Thoracic aorta (tissue), 2 donors: ENCODE measurements at regions not wholly inside any gene's neighbourhood (a gene's known extent, or its start where the extent isn't known, plus 50 kb on each side); places are given as distances from the start of the nearest gene placed in this dataset.

Experiments used
- ATAC-seq: fragments of 150-250 bp; one replicate; pipeline ENCODE4 v1.8.0; 2017; ENCODE audit warnings: low read depth; ENCODE audit not compliant: insufficient number of reproducible peaks, low FRiP score
- DNase-seq: peaks from one replicate; pipeline ENCODE4 v3.0.0-alpha.2; 2020; ENCODE audit warnings: low spot score
- H3K27ac ChIP-seq, 2 donors: fragments of 200-600 bp; sonication (generic); 1 replicate in 1 of 2; 2 replicates in 1 of 2; pipeline ENCODE4 v1.5.1; 2016; ENCODE audit warnings: mild to moderate bottlenecking in 2 of 2, moderate library complexity in 2 of 2
- H3K27me3 ChIP-seq: fragments of 200-600 bp; sonication (generic); replicated peaks from 2 replicates; pipeline ENCODE4 v1.6.0; 2016; ENCODE audit warnings: mild to moderate bottlenecking; ENCODE audit not compliant: insufficient read depth
- H3K36me3 ChIP-seq: fragments of 200-600 bp; sonication (generic); one replicate; pipeline ENCODE4 v1.5.1; 2016
- H3K4me1 ChIP-seq, 2 donors: fragments of 200-600 bp; sonication (generic); 1 replicate in 1 of 2; 2 replicates in 1 of 2; pipeline versions ENCODE4 v1.5.1 to v1.6.0; 2016; ENCODE audit warnings: low read depth in 2 of 2, mild to moderate bottlenecking in 1 of 2; ENCODE audit not compliant: control insufficient read depth in 1 of 2
- H3K4me3 ChIP-seq: fragments of 200-600 bp; sonication (generic); 2 replicates; pipeline ENCODE4 v1.5.1; 2016; ENCODE audit warnings: mild to moderate bottlenecking
- H3K9me3 ChIP-seq: fragments of 200-600 bp; sonication (generic); 2 replicates; pipeline ENCODE4 v1.5.1; 2016
- TF ChIP-seq, protein P1 (sequence below): fragments of 200-600 bp; sonication (generic); IDR thresholded peaks from one replicate; pipeline ENCODE4 v1.5.1; 2019; ENCODE audit warnings: antibody characterized with exemption

DNA sequence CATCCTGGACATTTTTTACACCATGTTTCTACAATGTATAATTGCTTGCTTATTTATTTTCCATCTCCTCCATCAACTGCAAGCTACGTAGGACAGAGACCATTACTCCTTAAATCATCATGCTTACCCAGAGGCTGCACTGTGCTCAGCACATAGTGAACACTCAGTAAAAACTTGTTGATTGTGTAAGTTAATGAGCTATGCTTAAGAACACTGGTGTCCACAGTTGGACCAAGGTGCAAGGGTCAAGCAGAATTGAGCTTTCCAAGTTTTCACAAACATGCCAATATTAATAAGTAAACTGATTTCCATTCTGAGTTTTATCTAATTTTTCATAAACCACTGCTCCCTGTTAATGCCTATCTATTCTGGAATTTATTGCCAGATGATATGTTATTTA, 464.2 kb upstream of the TCF4 start:
- Histone ChIP-seq H3K9me3 (peaks cover 10% of the 10 kb centered on the region), H3K4me1 (no peaks in the 10 kb centered on the region), H3K27ac (no peak overlapping the region), H3K36me3 (no peaks in the 10 kb centered on the region), H3K4me3 (no peak overlapping the region), H3K27me3 (no peaks in the 10 kb centered on the region)
- TF ChIP-seq, protein P1, sequence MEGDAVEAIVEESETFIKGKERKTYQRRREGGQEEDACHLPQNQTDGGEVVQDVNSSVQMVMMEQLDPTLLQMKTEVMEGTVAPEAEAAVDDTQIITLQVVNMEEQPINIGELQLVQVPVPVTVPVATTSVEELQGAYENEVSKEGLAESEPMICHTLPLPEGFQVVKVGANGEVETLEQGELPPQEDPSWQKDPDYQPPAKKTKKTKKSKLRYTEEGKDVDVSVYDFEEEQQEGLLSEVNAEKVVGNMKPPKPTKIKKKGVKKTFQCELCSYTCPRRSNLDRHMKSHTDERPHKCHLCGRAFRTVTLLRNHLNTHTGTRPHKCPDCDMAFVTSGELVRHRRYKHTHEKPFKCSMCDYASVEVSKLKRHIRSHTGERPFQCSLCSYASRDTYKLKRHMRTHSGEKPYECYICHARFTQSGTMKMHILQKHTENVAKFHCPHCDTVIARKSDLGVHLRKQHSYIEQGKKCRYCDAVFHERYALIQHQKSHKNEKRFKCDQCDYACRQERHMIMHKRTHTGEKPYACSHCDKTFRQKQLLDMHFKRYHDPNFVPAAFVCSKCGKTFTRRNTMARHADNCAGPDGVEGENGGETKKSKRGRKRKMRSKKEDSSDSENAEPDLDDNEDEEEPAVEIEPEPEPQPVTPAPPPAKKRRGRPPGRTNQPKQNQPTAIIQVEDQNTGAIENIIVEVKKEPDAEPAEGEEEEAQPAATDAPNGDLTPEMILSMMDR, result no peak
- DNase-seq (no peak), ATAC-seq (no peak)

DNA sequence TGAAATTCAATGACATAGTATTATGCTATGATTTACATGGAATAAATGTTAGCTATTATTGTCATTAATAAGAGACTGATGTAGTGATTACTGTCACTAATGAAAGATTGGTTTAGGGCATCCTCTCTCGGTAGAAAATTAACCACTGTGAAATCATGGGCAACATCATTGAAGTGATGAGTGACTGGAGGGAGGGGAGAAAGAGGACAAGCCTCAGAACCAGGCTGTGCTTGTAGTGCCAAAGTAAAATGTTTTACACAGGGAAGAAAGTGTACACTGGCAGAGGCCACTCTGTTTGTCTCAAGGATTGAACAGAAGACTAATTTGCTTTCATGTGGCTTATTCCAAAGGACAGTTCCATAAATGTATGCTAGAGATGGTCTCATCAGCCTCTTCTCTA, 456.2 kb upstream of the TCF4 start:
- no peak for DNase-seq
- Histone ChIP-seq H3K4me1 (peaks cover 0 to 34% of the 10 kb centered on the region in 2 donors), H3K9me3 (peaks cover 10% of the 10 kb centered on the region), H3K27me3 (no peaks in the 10 kb centered on the region), H3K27ac (no peak overlapping the region), H3K4me3 (no peak overlapping the region), H3K36me3 (no peaks in the 10 kb centered on the region)
- TF ChIP-seq, protein P1, result no peak
- no peak for ATAC-seq

DNA sequence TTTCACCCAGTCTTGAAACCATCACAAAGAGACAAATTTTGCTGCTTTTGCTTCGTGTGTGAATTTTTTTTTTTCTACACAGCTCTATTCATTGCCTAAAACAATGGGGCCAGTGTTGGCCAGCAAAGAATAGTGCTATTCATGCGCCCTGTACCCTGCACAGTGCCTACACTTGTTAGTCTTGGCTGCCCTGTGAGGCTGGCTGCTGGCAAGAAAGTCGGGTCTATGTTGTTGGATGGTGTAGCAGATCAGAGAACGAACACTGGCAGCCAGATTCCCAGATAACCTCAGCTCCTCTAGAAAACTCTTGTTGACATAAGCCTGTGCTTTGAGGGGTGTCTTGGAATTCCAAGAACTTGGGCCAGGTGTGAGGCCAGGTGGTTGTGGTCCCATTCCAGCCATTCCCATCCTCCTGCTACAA, 455.7 kb upstream of the TCF4 start:
- H3K27me3 ChIP-seq, result no peaks in the 10 kb centered on the region
- H3K4me3 ChIP-seq, result peak overlapping the region; percentile 4
- peaks cover 10% of the 10 kb centered on the region for H3K9me3 ChIP-seq
- TF ChIP-seq, protein P1, result no peak
- no peak overlapping the region for H3K27ac ChIP-seq
- DNase-seq (peak; percentile 5), ATAC-seq (no peak)
- H3K36me3 ChIP-seq, result no peaks in the 10 kb centered on the region
- H3K4me1 ChIP-seq, result peaks cover 0 to 34% of the 10 kb centered on the region in 2 donors

DNA sequence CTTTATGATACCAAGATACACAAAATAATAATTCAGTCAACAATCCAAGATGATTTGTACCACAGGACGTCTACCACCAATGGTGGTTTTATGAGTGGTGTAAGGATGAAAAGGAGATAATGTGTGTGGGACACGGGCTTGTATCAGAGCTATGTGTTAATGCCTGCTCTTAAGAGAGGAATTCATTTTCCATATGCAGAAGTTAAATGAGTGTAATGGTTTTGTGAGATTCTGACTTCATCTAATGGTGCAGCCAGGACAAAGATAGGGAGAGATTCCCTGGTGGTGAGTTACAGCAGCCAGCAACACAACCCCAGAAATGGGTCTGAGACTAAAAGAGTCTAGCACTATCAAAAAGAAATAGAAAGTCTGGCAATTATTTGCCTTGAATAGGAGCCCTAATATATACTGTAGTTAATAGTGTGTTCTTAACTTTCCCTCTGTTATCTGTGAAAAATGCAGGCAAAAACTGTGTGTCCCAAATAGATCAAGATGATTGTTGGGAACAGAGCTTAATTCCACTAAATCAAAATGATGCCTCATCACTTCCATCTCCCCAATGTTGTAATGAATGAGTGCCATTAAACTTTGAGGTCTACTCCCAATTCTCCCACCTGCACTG, 455.0 kb upstream of the TCF4 start:
- no peaks in the 10 kb centered on the region for H3K36me3 ChIP-seq
- ATAC-seq (no peak), DNase-seq (no peak)
- no peaks in the 10 kb centered on the region for H3K27me3 ChIP-seq
- H3K27ac ChIP-seq, result no peak overlapping the region
- H3K4me3 ChIP-seq, result no peak overlapping the region
- H3K9me3 ChIP-seq, result peaks cover 5% of the 10 kb centered on the region
- TF ChIP-seq, protein P1, result no peak
- peaks cover 0 to 34% of the 10 kb centered on the region in 2 donors for H3K4me1 ChIP-seq

DNA sequence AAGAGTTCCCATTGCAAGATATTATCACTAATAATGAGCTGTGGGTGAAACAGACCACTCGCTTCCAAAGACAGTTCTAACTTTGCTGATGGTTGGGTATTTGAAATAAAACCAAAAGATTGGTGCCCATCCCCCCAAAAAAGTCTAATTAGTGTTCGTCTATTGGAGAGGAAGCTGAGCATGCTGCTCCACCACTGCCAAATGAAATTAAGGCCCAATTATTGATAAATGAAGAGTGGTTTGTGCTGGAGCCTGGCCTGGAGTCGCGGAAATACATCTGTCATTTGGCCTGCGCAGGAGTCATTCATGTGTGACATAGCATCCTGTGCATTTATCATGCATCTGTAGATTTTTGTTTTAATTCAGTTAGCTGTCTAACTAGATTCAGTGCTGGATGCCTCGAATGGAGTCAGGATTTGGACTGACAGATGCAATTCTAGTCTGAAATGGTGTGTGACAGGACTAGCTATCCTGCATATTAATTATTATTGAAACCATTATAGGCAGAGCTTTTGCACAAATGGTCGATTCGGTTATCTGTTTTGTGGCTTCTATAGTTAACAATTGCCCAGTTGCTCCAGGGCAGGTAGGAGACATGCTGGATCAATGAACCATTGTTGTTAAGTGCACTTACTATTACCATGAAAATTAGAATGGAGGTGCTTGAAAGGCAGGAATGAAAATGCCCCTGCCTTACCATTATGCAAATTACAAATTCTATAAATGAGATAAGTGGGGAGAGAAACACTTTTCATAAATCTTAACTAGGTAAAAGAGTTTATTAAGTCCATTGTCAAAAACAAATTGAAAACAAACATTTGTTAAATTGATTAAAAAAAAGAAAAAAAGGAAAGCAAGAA, 450.4 kb upstream of the TCF4 start:
- TF ChIP-seq, protein P1, result no peak
- H3K4me3 ChIP-seq, result no peak overlapping the region
- no peak for ATAC-seq

More for the DNA sequence above, 450.4 kb upstream of the TCF4 start:
- Histone ChIP-seq H3K9me3 (no peaks in the 10 kb centered on the region), H3K27ac (no peak overlapping the region), H3K27me3 (no peaks in the 10 kb centered on the region), H3K36me3 (no peaks in the 10 kb centered on the region), H3K4me1 (peaks cover 0 to 17% of the 10 kb centered on the region in 2 donors)
- DNase-seq, result no peak
